ENCODE measurements at regions not wholly inside any gene's neighbourhood (a gene's known extent, or its start where the extent isn't known, plus 50 kb on each side); places are given as distances from the start of the nearest gene placed in this dataset.
"Not testable (repeated sequence)": the region's sequence is repeated elsewhere in the genome, so short reads cannot be mapped to it uniquely, and the experiment has no call there.

GRCh38 chr11:112523951-112524350, 263.3 kb upstream of the PLET1 start:
- no peaks in the 10 kb centered on the region for H3K36me3 Mint-ChIP-seq (ENCODE audit: low read depth)
- DNase-seq (ENCODE audit: low spot score) = no peak
- H3K4me1 Mint-ChIP-seq (ENCODE audit: low read depth) = no peaks in the 10 kb centered on the region
- peaks cover 9% of the 10 kb centered on the region for H3K27me3 Mint-ChIP-seq (ENCODE audit: low read depth)
- no peak overlapping the region for H3K27ac Mint-ChIP-seq
- no peak overlapping the region for H3K4me3 Mint-ChIP-seq
- no peaks in the 10 kb centered on the region for H3K9me3 Mint-ChIP-seq

- no peaks in the 10 kb centered on the region for H3K36me3 Mint-ChIP-seq (ENCODE audit: low read depth)
- no peaks in the 10 kb centered on the region for H3K9me3 Mint-ChIP-seq
- H3K4me1 Mint-ChIP-seq (ENCODE audit: low read depth) = no peaks in the 10 kb centered on the region
- peaks cover 8% of the 10 kb centered on the region for H3K27me3 Mint-ChIP-seq (ENCODE audit: low read depth)
- no peak overlapping the region for H3K4me3 Mint-ChIP-seq
- no peak for DNase-seq (ENCODE audit: low spot score)
- no peak overlapping the region for H3K27ac Mint-ChIP-seq
Measured at GRCh38 chr11:112524798-112525197, 264.1 kb upstream of the PLET1 start.

DNA sequence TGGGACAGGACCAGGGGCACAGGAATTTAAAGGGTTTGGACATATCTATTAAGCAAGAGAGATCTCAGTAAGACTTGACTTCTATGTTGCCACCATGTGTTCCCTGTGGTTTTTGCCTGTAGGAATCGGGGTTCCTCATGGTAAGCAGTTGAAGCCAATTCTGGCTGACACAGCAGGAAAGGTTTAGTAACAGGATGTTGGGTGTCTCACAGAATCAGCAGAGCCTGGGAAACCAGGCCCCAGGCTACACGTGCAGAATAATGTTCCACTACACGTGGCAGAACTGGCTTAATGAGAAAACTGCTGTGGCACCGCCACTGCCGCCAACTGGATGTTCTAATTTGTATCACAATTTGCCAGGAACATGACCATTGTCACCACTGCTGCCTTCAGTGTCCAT, 264.6 kb upstream of the PLET1 start:
- DNase-seq (ENCODE audit: low spot score) = no peak
- no peak overlapping the region for H3K27ac Mint-ChIP-seq
- H3K4me1 Mint-ChIP-seq (ENCODE audit: low read depth) = no peaks in the 10 kb centered on the region
- no peaks in the 10 kb centered on the region for H3K9me3 Mint-ChIP-seq
- peaks cover 7% of the 10 kb centered on the region for H3K27me3 Mint-ChIP-seq (ENCODE audit: low read depth)
- no peak overlapping the region for H3K4me3 Mint-ChIP-seq
- no peaks in the 10 kb centered on the region for H3K36me3 Mint-ChIP-seq (ENCODE audit: low read depth)

DNA sequence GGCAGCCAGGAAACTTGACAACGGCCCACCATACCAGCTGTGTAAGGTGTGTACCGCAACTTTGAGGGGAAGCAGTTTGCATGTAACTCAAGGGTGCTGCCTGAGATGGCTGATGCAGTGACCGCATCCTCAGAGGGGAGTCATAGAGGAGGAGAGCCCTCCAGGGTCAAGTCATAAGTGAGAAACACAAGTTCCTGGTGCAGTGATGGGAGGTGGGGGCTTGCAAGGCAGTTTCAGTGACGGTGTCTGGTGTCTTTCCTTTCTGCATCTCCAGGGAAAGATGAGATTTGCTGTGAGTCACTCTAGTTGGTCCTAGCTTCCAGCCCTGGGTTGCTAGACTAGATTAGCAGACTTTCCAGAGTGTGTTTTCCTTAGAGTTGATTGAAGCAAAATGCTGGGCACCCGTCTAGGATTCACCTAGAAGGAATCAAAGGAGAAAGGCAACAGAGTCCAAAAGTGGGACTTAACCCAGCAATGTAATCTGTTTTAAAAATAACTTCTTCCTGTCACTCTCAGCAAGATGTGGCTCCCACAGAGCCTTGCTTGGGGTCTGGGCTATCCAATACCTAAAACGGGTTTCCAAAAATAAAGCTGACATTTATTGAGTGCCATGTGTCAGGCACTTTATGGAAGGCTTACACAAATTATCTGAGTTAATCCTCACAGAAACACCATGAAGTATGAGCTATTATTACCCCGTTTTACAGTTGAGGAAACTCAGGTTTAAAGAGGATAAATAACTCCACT, 265.4 kb upstream of the PLET1 start:
- no peaks in the 10 kb centered on the region for H3K9me3 Mint-ChIP-seq
- peaks cover 7% of the 10 kb centered on the region for H3K27me3 Mint-ChIP-seq (ENCODE audit: low read depth)
- H3K4me3 Mint-ChIP-seq = no peak overlapping the region
- H3K36me3 Mint-ChIP-seq (ENCODE audit: low read depth) = no peaks in the 10 kb centered on the region
- H3K4me1 Mint-ChIP-seq (ENCODE audit: low read depth) = no peaks in the 10 kb centered on the region
- no peak for DNase-seq (ENCODE audit: low spot score)
- no peak overlapping the region for H3K27ac Mint-ChIP-seq

DNA sequence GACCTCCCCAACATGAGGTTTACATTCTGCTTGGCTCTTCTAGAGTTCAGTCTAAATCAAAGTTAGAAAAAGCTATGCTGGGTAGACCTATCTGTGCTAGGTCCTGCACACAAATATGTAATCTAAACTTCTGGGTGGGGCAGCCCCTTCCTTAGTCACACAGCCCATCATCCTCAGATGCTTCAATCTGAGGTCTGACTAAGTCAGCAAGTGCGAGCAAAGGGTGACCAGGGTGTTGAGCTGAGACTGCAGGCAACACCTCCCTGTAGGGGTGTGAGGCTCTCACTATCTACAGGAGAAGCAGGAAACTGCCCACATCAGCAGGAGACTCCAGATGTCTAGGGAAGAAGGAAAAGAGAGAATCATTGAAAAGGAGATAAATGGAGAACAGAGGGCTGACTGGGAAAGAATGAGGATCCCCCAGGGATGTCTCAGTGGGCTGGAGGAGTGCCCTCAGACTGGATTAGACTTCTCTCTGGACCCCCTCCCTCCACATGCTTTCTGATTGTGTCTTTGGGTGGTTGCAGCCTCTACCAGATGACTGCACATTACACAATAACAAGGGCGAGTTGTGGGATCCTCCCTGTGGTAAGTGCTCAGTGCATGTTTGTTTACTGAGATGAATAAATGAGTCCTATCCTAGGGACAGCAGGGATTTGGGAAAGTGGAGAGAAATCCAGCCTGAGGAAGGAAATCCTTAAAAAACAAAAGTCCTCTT, 266.2 kb upstream of the PLET1 start:
- DNase-seq (ENCODE audit: low spot score) = no peak
- H3K4me1 Mint-ChIP-seq (ENCODE audit: low read depth) = no peaks in the 10 kb centered on the region
- H3K27me3 Mint-ChIP-seq (ENCODE audit: low read depth) = peaks cover 7% of the 10 kb centered on the region
- no peak overlapping the region for H3K4me3 Mint-ChIP-seq
- no peak overlapping the region for H3K27ac Mint-ChIP-seq
- no peaks in the 10 kb centered on the region for H3K36me3 Mint-ChIP-seq (ENCODE audit: low read depth)
- H3K9me3 Mint-ChIP-seq = no peaks in the 10 kb centered on the region

GRCh38 chr11:112529071-112529470, 268.4 kb upstream of the PLET1 start:
- Mint-ChIP-seq H3K9me3 (no peaks in the 10 kb centered on the region), H3K27ac (no peak overlapping the region), H3K4me3 (no peak overlapping the region), H3K4me1 (ENCODE audit: low read depth) (no peaks in the 10 kb centered on the region), H3K36me3 (ENCODE audit: low read depth) (no peaks in the 10 kb centered on the region), H3K27me3 (ENCODE audit: low read depth) (peaks cover 7% of the 10 kb centered on the region)
- no peak for DNase-seq (ENCODE audit: low spot score)

- Mint-ChIP-seq H3K4me3 (no peak overlapping the region), H3K4me1 (ENCODE audit: low read depth) (no peaks in the 10 kb centered on the region), H3K27me3 (ENCODE audit: low read depth) (peaks cover 9% of the 10 kb centered on the region), H3K9me3 (no peaks in the 10 kb centered on the region), H3K27ac (no peak overlapping the region), H3K36me3 (ENCODE audit: low read depth) (no peaks in the 10 kb centered on the region)
- no peak for DNase-seq (ENCODE audit: low spot score)
Measured at GRCh38 chr11:112532506-112532905, 271.8 kb upstream of the PLET1 start.

DNA sequence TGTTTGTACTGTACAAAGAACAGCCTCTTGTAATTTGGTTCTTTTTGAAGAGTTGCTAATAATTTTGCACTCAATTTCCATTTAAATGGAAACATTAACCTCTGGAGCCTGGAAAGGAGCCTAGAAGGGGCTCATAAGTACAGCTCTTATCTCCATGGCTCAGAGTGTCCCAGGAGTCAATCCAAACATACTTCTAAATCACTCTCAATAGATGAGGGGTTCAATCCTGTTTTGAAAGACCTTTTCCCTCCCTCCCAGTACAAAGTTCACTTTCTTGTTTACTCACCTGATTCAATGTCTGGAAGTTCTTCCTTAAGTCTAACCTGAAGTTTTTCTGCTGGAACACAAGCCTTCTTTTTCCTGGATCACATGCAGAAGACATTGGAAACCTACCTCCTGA, 273.0 kb upstream of the PLET1 start:
- Mint-ChIP-seq H3K9me3 (no peaks in the 10 kb centered on the region), H3K4me3 (no peak overlapping the region), H3K27me3 (ENCODE audit: low read depth) (peaks cover 9% of the 10 kb centered on the region)

DNA sequence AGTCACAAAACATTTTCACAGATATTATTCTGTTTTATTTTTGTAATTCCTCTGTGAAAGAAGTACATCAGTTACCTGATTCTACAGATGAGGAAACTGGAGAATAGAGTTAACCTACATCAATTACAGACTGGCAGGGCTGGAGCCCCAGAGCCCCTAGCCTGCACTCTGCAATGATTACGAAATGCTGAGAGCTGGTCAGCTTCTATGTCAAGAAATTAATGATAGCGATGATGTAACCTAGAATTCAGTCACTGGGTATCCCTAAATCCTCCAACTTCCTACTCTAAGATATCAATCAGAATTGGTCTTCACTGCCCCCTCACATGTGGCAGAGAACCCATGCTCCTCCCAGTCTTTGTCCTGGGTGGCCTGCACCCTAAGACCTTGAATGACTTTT, 273.5 kb upstream of the PLET1 start:
- DNase-seq (ENCODE audit: low spot score) = no peak
- Mint-ChIP-seq H3K27ac (no peak overlapping the region), H3K36me3 (ENCODE audit: low read depth) (no peaks in the 10 kb centered on the region), H3K27me3 (ENCODE audit: low read depth) (peaks cover 9% of the 10 kb centered on the region), H3K9me3 (no peaks in the 10 kb centered on the region), H3K4me3 (no peak overlapping the region), H3K4me1 (ENCODE audit: low read depth) (no peaks in the 10 kb centered on the region)

More for the DNA sequence above, 273.0 kb upstream of the PLET1 start:
- DNase-seq (ENCODE audit: low spot score) = no peak
- H3K4me1 Mint-ChIP-seq (ENCODE audit: low read depth) = no peaks in the 10 kb centered on the region
- no peaks in the 10 kb centered on the region for H3K36me3 Mint-ChIP-seq (ENCODE audit: low read depth)
- H3K27ac Mint-ChIP-seq = no peak overlapping the region

DNA sequence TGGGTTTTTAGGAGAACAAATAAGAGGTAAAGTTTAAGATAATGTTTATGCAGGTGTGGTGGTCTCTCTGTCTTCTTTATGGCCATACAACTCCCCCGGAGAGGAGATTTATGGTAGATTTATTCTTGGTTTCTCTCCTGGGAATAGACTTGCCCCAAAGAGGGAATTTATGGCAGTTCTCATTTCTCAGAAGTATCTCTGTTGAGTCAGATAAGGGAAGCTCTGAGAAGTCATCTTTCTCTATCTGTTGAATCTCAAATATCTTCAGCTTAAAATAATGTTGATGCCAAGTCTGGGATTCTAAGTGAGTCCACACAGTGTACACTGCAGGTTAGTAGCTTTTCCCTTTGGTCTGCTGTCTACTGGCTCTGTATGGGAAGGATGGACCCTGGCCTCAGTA, 276.4 kb upstream of the PLET1 start:
- Mint-ChIP-seq H3K27me3 (ENCODE audit: low read depth) (peaks cover 11% of the 10 kb centered on the region), H3K4me1 (ENCODE audit: low read depth) (peaks cover 11% of the 10 kb centered on the region), H3K36me3 (ENCODE audit: low read depth) (no peaks in the 10 kb centered on the region), H3K4me3 (no peak overlapping the region), H3K27ac (no peak overlapping the region), H3K9me3 (no peaks in the 10 kb centered on the region)
- DNase-seq (ENCODE audit: low spot score) = no peak

GRCh38 chr11:112537846-112538330, 277.2 kb upstream of the PLET1 start:
- no peak overlapping the region for H3K4me3 Mint-ChIP-seq
- no peak overlapping the region for H3K27ac Mint-ChIP-seq
- no peaks in the 10 kb centered on the region for H3K9me3 Mint-ChIP-seq
- no peaks in the 10 kb centered on the region for H3K36me3 Mint-ChIP-seq (ENCODE audit: low read depth)
- peaks cover 11% of the 10 kb centered on the region for H3K4me1 Mint-ChIP-seq (ENCODE audit: low read depth)
- no peak for DNase-seq (ENCODE audit: low spot score)
- H3K27me3 Mint-ChIP-seq (ENCODE audit: low read depth) = peaks cover 11% of the 10 kb centered on the region

DNA sequence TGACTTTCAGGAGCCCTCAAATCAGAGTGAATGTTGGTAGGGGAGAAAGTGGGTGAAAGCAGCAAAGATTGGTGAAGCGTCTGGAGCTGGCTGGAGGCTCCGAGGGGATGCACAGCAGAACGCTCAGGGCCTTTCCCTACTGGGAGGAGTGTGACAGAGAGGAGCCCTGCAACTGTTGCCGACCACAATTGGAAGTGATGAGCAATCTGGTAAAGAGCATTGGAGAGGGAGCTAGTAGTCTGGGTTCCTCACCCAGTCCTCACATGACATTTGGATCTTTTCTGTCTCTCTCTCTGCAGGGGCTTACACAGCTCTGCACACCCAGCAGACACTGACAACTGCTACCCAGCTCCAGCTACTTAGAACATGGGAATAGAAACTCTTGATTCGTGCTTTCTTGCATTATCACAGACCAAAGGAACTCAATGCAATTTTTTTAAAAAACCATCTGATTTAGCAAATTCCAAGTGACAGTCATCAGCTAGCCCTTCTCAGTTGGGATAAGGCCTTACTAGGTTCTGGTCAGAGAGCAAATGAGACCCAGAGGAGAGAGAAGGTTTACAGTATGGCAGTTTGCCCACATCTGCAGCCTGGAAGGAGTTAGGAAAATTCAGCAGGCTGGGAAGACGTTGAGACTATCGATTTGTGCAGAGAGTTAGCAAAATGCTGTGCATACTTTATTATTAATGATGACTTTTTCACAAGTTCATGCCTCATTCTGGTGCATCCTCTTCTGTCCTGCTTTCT, 278.0 kb upstream of the PLET1 start:
- no peaks in the 10 kb centered on the region for H3K9me3 Mint-ChIP-seq
- peaks cover 11% of the 10 kb centered on the region for H3K4me1 Mint-ChIP-seq (ENCODE audit: low read depth)
- no peak overlapping the region for H3K4me3 Mint-ChIP-seq
- H3K27ac Mint-ChIP-seq = no peak overlapping the region
- no peaks in the 10 kb centered on the region for H3K36me3 Mint-ChIP-seq (ENCODE audit: low read depth)
- peaks cover 8% of the 10 kb centered on the region for H3K27me3 Mint-ChIP-seq (ENCODE audit: low read depth)
- DNase-seq (ENCODE audit: low spot score) = no peak

DNA sequence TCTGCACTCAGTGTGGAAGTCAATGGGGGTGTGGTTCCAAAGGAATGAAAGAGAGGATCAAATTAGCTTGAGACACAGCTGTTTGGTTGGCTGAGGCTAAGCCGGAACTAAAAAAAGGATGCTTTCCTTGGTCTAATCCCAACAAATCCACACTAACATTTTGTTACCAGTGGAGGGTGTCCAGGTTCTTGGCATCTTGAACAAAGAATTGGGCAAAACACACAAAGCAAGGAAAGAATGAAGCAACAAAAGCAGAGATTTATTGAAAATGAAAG, 278.6 kb upstream of the PLET1 start:
- not testable (repeated sequence) for H3K36me3 Mint-ChIP-seq (ENCODE audit: low read depth); H3K27me3 Mint-ChIP-seq (ENCODE audit: low read depth); H3K4me3 Mint-ChIP-seq; H3K9me3 Mint-ChIP-seq; DNase-seq (ENCODE audit: low spot score); H3K27ac Mint-ChIP-seq
- H3K4me1 Mint-ChIP-seq (ENCODE audit: low read depth) = peaks cover 11% of the 10 kb centered on the region

DNA sequence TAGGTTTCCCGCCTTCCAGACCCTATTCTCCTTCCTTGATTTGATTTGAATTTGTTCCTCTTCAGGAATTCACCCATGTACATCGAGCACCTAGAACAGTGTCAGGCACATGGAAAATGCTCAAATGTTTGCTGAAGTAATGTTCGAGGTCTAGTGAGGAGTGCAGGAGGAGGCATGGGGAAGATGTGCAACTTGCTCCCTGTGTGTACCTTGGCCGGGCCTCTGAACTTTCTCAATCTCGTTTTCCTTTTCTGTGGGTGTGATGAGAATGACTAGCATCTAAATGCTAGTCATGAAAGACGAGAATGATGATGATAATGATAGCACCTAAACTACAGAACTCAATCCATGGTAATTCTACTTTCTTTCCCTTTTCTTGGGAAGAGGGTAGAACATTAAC, 279.1 kb upstream of the PLET1 start:
- Mint-ChIP-seq H3K27ac (no peak overlapping the region), H3K4me1 (ENCODE audit: low read depth) (peaks cover 11% of the 10 kb centered on the region), H3K9me3 (no peaks in the 10 kb centered on the region), H3K36me3 (ENCODE audit: low read depth) (no peaks in the 10 kb centered on the region), H3K27me3 (ENCODE audit: low read depth) (peaks cover 5% of the 10 kb centered on the region), H3K4me3 (no peak overlapping the region)
- DNase-seq (ENCODE audit: low spot score) = no peak

Measured in T-helper 2 cell treated with Interferon-gamma antibody and Interleukin-4, amounts not matched to agents 5 μg/mL and 100 μg/mL, for 36 hours (primary cell).